Activated CD4-positive, alpha-beta T cell treated with anti-CD3 and anti-CD28 coated beads for 24 hours (primary cell): ENCODE measurements at regions not wholly inside any gene's neighbourhood (a gene's known extent, or its start where the extent isn't known, plus 50 kb on each side); places are given as distances from the start of the nearest gene placed in this dataset.
"Not testable (repeated sequence)": the region's sequence is repeated elsewhere in the genome, so short reads cannot be mapped to it uniquely, and the experiment has no call there.

Experiments
- DNase-seq, 2 donors: peaks; one replicate each; pipeline ENCODE4 v3.0.0-alpha.2; 2020; ENCODE audit warnings: low read depth in 2 of 2

- no peak for DNase-seq
These were observed 119.8 kb downstream of the LRATD1 start for GRCh38 chr2:14752295-14752694.

- DNase-seq: no peak
These were observed 123.6 kb downstream of the LRATD1 start for GRCh38 chr2:14756122-14756541.

GRCh38 chr2:14756981-14757657 lies 124.6 kb downstream of the LRATD1 start:
- no peak for DNase-seq

GRCh38 chr2:14759082-14759481 lies 126.6 kb downstream of the LRATD1 start:
- no peak for DNase-seq

- no peak for DNase-seq
These were observed 127.7 kb downstream of the LRATD1 start for GRCh38 chr2:14760169-14760568.

GRCh38 chr2:14761118-14761517 lies 128.6 kb downstream of the LRATD1 start:
- DNase-seq: no peak

DNA sequence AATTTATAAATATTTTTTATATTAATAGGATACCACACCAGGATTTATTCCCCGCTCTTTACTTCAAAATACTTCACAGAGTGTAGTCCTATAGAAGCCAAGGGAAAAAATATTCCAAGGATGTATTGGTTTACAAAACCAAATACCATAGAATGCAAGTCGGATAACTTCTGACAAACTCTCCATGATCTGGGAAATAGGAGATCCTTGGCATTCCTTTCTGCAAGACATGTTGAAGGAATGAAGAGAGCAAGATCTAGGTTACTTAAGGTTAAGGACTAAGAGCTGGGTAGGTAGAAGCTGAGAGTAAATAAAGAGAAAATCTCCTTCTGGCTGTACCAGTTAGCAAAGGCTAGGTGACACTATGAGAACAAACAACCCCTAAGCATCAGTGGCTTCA lies 141.2 kb downstream of the LRATD1 start:
- DNase-seq: no peak

GRCh38 chr2:14774436-14774968 lies 142.0 kb downstream of the LRATD1 start:
- no peak for DNase-seq

GRCh38 chr2:14776216-14776615 lies 143.7 kb downstream of the LRATD1 start:
- DNase-seq: no peak

DNA sequence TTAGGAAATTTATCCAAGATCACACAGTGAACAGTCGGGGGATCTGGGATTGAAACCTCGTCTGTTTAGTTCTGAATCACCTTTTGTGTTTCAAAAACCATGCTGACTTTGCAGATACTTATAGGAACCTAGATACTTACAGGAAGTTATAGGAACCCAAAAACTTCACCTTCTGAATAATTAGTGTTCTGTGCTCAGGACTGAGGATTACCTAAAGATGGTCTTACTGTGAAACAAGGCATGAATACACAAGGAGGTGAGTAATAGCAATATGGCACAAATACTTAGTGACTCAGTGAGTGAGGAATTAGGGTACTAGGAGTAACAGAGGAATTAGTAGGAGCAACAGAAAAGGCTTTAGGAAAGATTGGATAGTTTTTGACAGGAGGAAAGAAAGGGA lies 145.5 kb downstream of the LRATD1 start:
- no peak for DNase-seq

DNA sequence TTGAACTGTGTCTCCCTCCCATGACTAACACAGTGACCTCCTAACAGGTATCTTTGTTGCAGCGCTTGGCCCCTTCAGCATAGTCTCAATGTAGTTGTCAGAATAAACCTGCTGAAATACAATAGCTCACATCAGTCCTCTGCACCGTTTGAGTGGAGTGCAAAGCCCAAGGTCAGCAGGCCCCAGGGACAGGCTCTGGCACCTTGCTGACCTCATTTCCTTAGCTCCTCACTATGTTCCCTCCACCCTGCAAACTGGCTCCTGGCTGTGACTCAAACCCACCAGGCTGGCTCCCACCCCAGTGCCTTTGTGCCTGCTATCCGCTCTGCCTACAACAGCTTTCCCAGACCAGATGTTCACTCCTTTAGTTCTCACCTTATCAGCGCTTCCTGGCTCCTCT lies 146.7 kb downstream of the LRATD1 start:
- no peak for DNase-seq

DNA sequence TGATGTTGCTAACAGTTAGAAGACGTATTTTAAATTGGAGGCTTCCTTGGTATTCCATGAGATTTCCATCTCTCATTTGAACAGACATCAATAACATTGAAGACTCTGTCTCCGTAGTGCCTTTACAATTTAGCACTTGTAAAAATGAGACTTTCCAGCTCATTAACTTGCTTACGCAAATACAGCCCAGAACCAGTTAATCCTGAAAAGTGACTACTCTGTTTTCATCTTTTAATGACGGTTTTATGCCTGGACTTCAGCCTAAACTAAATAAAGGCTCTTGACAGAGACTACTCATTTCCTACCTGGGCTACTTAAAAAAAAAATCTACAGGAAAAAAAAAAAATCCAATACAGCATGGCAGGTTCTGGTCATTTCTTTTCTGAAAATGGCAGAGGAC lies 148.6 kb downstream of the LRATD1 start:
- no peak for DNase-seq

- DNase-seq: not testable (repeated sequence)
These were observed 156.3 kb downstream of the LRATD1 start for GRCh38 chr2:14788814-14789213.

DNA sequence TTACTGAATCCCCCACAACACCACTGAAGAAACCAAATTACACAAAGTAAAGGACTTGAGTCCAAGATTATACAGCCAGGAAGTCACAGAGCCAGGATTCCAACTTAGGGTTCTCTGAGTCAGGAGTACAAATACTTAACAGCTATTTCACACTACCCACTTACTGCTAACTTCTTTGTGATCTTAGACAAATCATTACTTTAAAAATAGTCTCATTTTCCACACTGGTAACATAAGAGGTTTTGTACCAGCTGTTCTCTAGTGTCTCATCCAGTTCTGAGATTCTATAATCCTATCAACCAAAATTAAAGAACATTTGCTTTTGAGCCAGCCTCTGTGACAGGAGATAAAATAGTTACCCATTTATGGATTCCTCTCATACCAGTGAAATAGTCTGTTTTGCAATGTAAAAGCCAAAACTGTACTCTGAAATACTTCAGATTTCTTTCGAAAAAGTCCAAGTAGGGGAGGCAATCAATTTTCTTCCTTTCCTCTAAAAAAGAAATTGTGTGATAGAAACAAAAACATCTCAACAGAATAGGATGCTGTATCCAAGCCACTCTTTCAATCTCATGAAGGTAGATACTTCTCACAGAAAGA lies 157.6 kb downstream of the LRATD1 start:
- DNase-seq: no peak

GRCh38 chr2:14803994-14804393 lies 171.5 kb downstream of the LRATD1 start:
- no peak for DNase-seq

DNA sequence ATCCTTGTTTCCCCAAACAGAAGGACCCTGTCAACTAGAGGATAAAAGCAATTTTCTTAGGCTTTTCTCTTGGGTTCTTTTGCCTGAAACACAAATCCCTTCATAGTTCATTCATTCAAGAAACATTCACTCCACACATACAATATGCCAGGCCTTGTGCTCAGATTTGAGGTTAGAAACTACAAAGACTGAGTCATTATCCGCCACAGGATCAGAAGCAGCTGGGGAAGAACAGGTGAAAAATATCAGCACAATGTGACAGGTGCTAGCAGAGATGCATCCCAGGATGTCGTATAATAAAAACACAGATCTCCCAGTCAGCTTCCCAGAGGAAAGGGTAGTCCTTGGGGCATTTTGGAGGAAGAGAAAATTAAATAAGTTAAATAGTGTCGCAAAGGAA lies 172.4 kb downstream of the LRATD1 start:
- DNase-seq: no peak

DNA sequence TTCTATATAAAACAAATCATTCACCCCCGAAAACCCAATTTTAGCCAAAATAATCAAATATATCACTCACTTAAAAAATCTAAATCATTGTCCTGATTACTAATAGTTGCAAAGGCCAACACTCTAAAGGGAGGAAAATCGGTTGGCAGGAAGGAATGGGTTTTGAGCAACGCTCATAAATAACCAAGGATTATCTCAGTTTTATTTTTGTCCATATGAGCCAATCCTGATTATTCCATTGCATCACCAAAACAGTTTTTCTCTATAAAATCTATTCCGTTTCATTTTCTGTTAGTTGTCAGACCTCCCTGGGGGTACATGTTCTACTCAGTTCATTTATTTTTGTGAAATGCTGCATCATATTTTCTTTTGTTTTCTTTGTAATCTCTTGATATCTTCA lies 174.1 kb downstream of the LRATD1 start:
- no peak for DNase-seq

DNA sequence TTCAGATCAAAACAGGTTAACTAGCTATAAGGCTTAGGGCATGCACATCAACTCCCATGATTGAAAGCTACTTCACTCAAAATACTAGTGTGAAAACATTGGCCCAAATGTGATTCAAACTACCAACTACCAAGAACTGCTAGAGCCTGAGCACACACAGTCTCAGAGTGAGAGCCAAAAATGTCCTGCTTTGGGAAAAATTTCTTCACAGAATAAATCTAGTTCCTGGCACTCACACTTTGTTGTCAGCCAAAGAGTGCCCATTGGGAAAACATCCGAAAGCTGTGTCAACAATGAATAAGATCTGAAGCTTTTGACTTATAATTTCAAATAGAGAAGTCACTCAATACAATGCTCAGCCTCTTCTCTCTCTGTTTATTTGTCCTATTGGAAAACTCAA lies 182.7 kb downstream of the LRATD1 start:
- no peak for DNase-seq

GRCh38 chr2:14816069-14817060 lies 183.8 kb downstream of the LRATD1 start:
- no peak for DNase-seq

GRCh38 chr2:14817848-14818247 lies 185.3 kb downstream of the LRATD1 start:
- no peak for DNase-seq

DNA sequence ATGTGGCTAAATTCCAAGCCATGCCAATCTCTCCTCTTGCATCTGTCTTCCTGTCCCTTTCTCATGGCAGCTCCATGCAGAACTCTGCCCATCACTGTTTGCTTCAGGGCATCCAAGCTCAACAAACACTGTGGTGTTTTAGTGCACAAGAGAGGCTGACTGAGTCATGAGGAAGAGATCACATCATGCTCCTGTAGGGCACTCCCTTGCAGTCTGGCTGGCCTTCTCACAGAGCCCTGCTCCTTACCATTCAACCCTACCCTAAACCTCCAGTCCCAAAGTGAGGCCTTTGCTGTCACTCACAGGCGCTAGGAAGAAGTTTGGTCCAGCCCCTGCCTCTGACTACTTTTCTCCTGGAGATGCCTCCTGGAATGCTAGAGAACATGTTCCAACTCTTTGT lies 194.0 kb downstream of the LRATD1 start:
- no peak for DNase-seq
